ENCODE measurements at regions not wholly inside any gene's neighbourhood (a gene's known extent, or its start where the extent isn't known, plus 50 kb on each side); places are given as distances from the start of the nearest gene placed in this dataset.

DNA sequence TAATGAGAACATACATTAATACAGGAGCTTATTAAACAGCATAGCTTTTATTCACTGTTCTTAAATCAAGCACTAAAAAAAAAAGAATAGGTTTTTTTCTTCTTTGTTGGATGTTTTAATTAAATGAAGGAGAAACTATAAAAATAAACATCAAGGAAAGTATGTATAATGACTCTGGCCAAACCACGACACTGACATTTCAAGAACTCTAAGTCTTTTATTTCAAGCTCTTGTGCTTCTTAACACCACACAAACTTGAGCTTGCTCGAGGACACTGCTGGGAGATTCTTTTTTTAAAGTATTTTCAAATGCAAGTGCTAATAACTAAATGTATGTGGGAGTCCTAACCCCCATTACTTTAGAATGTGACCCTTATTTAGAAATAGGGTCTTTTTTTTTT, 204.9 kb upstream of the PPARGC1A start:
- Histone ChIP-seq H3K4me1 (no peaks in the 10 kb centered on the region), H3K27ac (no peak overlapping the region), H3K4me2 (no peak overlapping the region), H3K4me3 (no peak overlapping the region), H3K9me3 (no peaks in the 10 kb centered on the region)
- DNase-seq (ENCODE audit: low read depth in 1 of 2, low spot score in 1 of 2) (no peak), ATAC-seq (no peak), FAIRE-seq (no peak)
- ChIA-PET CTCF (interaction anchor here (0.8 kb wide), 1 partner anchor 27 kb away, joined by 3 read pairs; no protein-coding TSS in a partner anchor), POLR2A (no interaction called here)
- 21% methylated on average over 2 of the region's 2 CpGs for WGBS (ENCODE audit: missing lambda C conversion rate)
- TF ChIP-seq EHMT2 (IDR thresholded peaks at IDR 0.05; ENCODE audit: low read depth) (no peak), TFCP2L1 (CRISPR knock-in tag; IDR thresholded peaks at IDR 0.05) (no peak), HOXB13 (CRISPR knock-in tag; IDR thresholded peaks at IDR 0.05; ENCODE audit: low read depth) (no peak), JUN (IDR thresholded peaks at IDR 0.05) (no peak), POLR2A (IDR thresholded peaks at IDR 0.05; ENCODE audit: low read length) (no peak), RAD21 (conservative IDR thresholded peaks at IDR 0.05 in 1 of 2, IDR thresholded peaks at IDR 0.05 in 1 of 2) (no peak), RCOR1 (IDR thresholded peaks at IDR 0.05; ENCODE audit: low read depth, low read length) (no peak), HOXA7 (CRISPR knock-in tag; IDR thresholded peaks at IDR 0.05) (no peak), BHLHE40 (IDR thresholded peaks at IDR 0.05; ENCODE audit: low read depth, low read length) (no peak), HEYL (CRISPR knock-in tag; IDR thresholded peaks at IDR 0.05) (no peak), HDAC2 (IDR thresholded peaks at IDR 0.05) (no peak), KDM5A (IDR thresholded peaks at IDR 0.05) (no peak)
- TF ChIP-seq, protein P1, sequence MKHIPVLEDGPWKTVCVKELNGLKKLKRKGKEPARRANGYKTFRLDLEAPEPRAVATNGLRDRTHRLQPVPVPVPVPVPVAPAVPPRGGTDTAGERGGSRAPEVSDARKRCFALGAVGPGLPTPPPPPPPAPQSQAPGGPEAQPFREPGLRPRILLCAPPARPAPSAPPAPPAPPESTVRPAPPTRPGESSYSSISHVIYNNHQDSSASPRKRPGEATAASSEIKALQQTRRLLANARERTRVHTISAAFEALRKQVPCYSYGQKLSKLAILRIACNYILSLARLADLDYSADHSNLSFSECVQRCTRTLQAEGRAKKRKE (CRISPR knock-in tag; IDR thresholded peaks at IDR 0.05; ENCODE audit: low read depth), result no peak
- TF ChIP-seq, protein P2, sequence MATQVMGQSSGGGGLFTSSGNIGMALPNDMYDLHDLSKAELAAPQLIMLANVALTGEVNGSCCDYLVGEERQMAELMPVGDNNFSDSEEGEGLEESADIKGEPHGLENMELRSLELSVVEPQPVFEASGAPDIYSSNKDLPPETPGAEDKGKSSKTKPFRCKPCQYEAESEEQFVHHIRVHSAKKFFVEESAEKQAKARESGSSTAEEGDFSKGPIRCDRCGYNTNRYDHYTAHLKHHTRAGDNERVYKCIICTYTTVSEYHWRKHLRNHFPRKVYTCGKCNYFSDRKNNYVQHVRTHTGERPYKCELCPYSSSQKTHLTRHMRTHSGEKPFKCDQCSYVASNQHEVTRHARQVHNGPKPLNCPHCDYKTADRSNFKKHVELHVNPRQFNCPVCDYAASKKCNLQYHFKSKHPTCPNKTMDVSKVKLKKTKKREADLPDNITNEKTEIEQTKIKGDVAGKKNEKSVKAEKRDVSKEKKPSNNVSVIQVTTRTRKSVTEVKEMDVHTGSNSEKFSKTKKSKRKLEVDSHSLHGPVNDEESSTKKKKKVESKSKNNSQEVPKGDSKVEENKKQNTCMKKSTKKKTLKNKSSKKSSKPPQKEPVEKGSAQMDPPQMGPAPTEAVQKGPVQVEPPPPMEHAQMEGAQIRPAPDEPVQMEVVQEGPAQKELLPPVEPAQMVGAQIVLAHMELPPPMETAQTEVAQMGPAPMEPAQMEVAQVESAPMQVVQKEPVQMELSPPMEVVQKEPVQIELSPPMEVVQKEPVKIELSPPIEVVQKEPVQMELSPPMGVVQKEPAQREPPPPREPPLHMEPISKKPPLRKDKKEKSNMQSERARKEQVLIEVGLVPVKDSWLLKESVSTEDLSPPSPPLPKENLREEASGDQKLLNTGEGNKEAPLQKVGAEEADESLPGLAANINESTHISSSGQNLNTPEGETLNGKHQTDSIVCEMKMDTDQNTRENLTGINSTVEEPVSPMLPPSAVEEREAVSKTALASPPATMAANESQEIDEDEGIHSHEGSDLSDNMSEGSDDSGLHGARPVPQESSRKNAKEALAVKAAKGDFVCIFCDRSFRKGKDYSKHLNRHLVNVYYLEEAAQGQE (IDR thresholded peaks at IDR 0.05), result no peak
- TF ChIP-seq, protein P3, sequence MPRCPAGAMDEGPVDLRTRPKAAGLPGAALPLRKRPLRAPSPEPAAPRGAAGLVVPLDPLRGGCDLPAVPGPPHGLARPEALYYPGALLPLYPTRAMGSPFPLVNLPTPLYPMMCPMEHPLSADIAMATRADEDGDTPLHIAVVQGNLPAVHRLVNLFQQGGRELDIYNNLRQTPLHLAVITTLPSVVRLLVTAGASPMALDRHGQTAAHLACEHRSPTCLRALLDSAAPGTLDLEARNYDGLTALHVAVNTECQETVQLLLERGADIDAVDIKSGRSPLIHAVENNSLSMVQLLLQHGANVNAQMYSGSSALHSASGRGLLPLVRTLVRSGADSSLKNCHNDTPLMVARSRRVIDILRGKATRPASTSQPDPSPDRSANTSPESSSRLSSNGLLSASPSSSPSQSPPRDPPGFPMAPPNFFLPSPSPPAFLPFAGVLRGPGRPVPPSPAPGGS (IDR thresholded peaks at IDR 0.05), result no peak

DNA sequence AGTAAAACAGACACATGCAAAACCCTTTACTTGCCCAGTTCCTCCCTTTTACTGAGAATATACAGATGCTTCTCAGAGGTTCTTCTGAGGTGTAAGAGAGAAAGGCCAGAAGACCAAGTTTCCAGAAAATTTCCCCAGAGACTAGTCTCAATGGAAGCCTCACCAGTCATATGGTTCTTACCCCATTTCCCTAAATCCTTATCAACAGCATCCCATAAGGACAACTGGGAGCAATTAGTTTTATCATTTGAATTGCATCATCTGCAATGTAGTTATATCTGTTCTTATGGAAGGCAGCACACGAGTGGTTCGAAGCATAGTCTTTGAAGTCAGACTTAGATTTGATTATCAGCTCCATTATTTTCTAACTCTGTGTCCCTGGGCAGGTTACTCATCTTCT, 203.6 kb upstream of the PPARGC1A start:
- TF ChIP-seq GATA3 (IDR thresholded peaks at IDR 0.05; ENCODE audit: borderline replicate concordance), result no peak
- no peak for TF ChIP-seq MYC (IDR thresholded peaks at IDR 0.05; ENCODE audit: borderline replicate concordance, low read length)
- TF ChIP-seq PHF8 (IDR thresholded peaks at IDR 0.05; ENCODE audit: borderline replicate concordance, low read depth), result no peak
- no peak for TF ChIP-seq HDAC2 (IDR thresholded peaks at IDR 0.05)
- TF ChIP-seq FOSL2 (IDR thresholded peaks at IDR 0.05), result no peak
- TF ChIP-seq FOSL2 (CRISPR knock-in tag; IDR thresholded peaks at IDR 0.05), result no peak
- TF ChIP-seq TP53 (CRISPR knock-in tag; IDR thresholded peaks at IDR 0.05), result no peak
- no peak for TF ChIP-seq KDM5A (IDR thresholded peaks at IDR 0.05)
- TF ChIP-seq, protein P4, sequence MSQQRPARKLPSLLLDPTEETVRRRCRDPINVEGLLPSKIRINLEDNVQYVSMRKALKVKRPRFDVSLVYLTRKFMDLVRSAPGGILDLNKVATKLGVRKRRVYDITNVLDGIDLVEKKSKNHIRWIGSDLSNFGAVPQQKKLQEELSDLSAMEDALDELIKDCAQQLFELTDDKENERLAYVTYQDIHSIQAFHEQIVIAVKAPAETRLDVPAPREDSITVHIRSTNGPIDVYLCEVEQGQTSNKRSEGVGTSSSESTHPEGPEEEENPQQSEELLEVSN (IDR thresholded peaks at IDR 0.05; ENCODE audit: borderline replicate concordance, low read depth), result no peak
- TF ChIP-seq HOXA7 (CRISPR knock-in tag; IDR thresholded peaks at IDR 0.05), result no peak
- POLR2A ChIA-PET, result no interaction called here
- Histone ChIP-seq H3K4me2 (no peak overlapping the region), H3K9me3 (no peaks in the 10 kb centered on the region), H3K4me1 (no peaks in the 10 kb centered on the region), H3K27ac (no peak overlapping the region), H3K4me3 (no peak overlapping the region)
- FAIRE-seq, result no peak
- ATAC-seq, result no peak
- CTCF ChIA-PET, result interaction anchor here (0.6 kb wide), 1 partner anchor 27 kb away, joined by 3 read pairs; no protein-coding TSS in a partner anchor
- 33% methylated on average over 2 of the region's 2 CpGs for WGBS (ENCODE audit: missing lambda C conversion rate)
- DNase-seq (ENCODE audit: low read depth in 1 of 2, low spot score in 1 of 2), result no peak

Data from A549 (cell line).